ENCODE measurements at regions not wholly inside any gene's neighbourhood (a gene's known extent, or its start where the extent isn't known, plus 50 kb on each side); places are given as distances from the start of the nearest gene placed in this dataset.

DNA sequence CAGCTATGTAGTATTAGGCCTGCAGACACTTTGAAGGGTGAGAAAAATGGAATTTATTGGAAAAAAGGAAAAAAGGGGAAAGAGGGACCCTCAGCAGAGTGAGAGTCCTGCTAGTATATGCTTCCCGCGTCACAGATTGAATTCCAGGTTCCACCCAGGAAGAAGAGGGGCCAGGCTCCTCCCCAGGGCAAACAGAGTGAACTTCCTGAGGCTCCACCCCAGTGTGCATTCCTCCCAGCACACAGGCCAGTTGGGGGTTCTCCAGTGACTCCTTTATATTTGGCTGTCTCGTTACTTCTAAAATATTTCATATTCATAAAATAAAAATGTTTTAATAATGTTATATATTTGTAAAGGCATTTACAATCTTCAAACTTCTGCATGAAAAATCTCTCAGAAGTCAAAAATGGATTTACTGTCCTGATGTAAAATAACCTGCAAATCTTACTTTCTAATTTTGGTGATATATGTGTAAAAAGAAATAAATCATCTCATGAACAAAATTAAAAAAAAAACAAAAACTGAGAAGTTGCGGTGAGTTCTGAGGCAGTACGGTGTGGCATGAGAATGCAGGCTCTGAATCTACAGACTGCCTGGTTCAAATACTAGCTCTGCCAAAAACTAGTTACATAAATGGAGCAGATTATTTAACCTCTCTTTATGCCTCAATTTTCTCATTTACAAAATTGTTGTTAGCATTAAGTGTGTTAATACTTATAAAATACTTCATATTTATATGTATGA is 175.8 kb upstream of the P2RY1 start:
- Histone ChIP-seq H3K9me3 (replicated peaks; ENCODE audit: control insufficient read depth, insufficient read depth, low read length) (no peaks in the 10 kb centered on the region), H3K4me2 (ENCODE audit: insufficient read depth, low read length) (no peak overlapping the region), H3K36me3 (ENCODE audit: control insufficient read depth in 2 of 2, extremely low read depth in 1 of 2, insufficient read depth in 2 of 2, low read length in 2 of 2) (no peaks in the 10 kb centered on the region), H2AFZ (ENCODE audit: low read depth, low read length) (no peak overlapping the region), H3K27me3 (ENCODE audit: control insufficient read depth in 2 of 2, insufficient read depth in 2 of 2, low read length in 2 of 2) (no peaks in the 10 kb centered on the region), H3K27ac (ENCODE audit: insufficient read depth, low read depth, low read length) (no peak overlapping the region), H3K4me3 (replicated peaks in 1 of 3; ENCODE audit: insufficient read depth in 1 of 3, low read depth in 1 of 3, low read length in 3 of 3) (no peak overlapping the region), H4K20me1 (replicated peaks; ENCODE audit: control insufficient read depth, extremely low read depth, insufficient read depth, low read length) (no peaks in the 10 kb centered on the region), H3K79me2 (ENCODE audit: control insufficient read depth, insufficient read depth, low read length) (no peaks in the 10 kb centered on the region), H3K4me1 (ENCODE audit: control insufficient read depth, extremely low read depth, insufficient read depth, low read length) (peaks cover 4% of the 10 kb centered on the region), H3K9ac (replicated peaks; ENCODE audit: extremely low read depth, insufficient read depth, low read length) (no peak overlapping the region), H3K9me1 (replicated peaks; ENCODE audit: control insufficient read depth, extremely low read depth, insufficient read depth, low read length) (no peaks in the 10 kb centered on the region)
- ChIA-PET POLR2A (no interaction called here), CTCF (no interaction called here)
- no TSS peak for BruUV-seq (replicated peaks)
- DNase-seq (ENCODE audit: low read depth, low spot score) = no peak
- intact Hi-C loops (cut with micrococcal nuclease) = no loop called here
- FAIRE-seq = no peak
- TF ChIP-seq JUN (IDR thresholded peaks at IDR 0.05; ENCODE audit: borderline replicate concordance, insufficient read depth, insufficient read length, low read depth) (no peak), POLR2A (IDR thresholded peaks at IDR 0.05; ENCODE audit: low read depth, low read length) (no peak), MAX (IDR thresholded peaks at IDR 0.05; ENCODE audit: insufficient read depth, insufficient read length) (no peak), POLR2AphosphoS5 (IDR thresholded peaks at IDR 0.05; ENCODE audit: insufficient read depth, low read depth, low read length) (no peak), GATA2 (IDR thresholded peaks at IDR 0.05; ENCODE audit: insufficient read depth, insufficient read length, low read depth, low read length) (no peak), MYC (IDR thresholded peaks at IDR 0.05; ENCODE audit: low read depth, low read length) (no peak), EZH2 (IDR thresholded peaks at IDR 0.05; ENCODE audit: borderline replicate concordance, low read depth, low read length, severe bottlenecking) (no peak), FOS (IDR thresholded peaks at IDR 0.05; ENCODE audit: borderline replicate concordance, insufficient read depth, low read length) (no peak)
- TF ChIP-seq, protein P1, sequence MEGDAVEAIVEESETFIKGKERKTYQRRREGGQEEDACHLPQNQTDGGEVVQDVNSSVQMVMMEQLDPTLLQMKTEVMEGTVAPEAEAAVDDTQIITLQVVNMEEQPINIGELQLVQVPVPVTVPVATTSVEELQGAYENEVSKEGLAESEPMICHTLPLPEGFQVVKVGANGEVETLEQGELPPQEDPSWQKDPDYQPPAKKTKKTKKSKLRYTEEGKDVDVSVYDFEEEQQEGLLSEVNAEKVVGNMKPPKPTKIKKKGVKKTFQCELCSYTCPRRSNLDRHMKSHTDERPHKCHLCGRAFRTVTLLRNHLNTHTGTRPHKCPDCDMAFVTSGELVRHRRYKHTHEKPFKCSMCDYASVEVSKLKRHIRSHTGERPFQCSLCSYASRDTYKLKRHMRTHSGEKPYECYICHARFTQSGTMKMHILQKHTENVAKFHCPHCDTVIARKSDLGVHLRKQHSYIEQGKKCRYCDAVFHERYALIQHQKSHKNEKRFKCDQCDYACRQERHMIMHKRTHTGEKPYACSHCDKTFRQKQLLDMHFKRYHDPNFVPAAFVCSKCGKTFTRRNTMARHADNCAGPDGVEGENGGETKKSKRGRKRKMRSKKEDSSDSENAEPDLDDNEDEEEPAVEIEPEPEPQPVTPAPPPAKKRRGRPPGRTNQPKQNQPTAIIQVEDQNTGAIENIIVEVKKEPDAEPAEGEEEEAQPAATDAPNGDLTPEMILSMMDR (IDR thresholded peaks at IDR 0.05; ENCODE audit: extremely low read depth in 1 of 2, insufficient read depth in 1 of 2, low read depth in 1 of 2, low read length in 2 of 2) = no peak
- dilution Hi-C loops (cut with MboI; ENCODE audit: extremely low pct_ligation_motif_present, low sequenced_read_pairs) = no loop called here

Data from endothelial cell of umbilical vein (primary cell).